ENCODE measurements at regions not wholly inside any gene's neighbourhood (a gene's known extent, or its start where the extent isn't known, plus 50 kb on each side); places are given as distances from the start of the nearest gene placed in this dataset.

DNA sequence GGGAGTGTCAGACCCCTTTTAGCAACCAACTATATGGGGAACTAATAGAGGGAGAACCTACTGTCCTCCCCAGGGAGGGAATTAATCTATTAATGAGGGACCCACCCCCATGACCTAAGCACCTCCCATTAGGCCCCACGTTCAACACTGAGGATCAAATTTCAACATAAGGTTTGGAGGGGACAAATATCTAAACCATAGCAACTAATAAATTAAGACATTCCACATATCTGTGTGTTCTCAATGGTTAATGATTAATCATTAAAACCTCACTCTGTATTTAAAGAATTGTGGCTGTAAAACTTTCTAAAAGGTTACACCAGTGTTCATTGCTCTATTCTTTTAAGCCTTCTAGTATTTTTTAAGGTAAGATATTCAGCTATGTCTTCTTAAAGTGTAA lies 500.4 kb upstream of the SULF2 start:
- H3K79me2 ChIP-seq (ENCODE audit: insufficient read depth, low read length), result no peaks in the 10 kb centered on the region
- no peak overlapping the region for H3K4me3 ChIP-seq (replicated peaks in 1 of 3; ENCODE audit: insufficient read depth in 1 of 3, low read depth in 2 of 3, low read length in 3 of 3)
- ChIA-PET CTCF (ENCODE audit: low intra/inter-chr PET ratio, low total read pairs) (no interaction called here), POLR2A (interaction anchor here (1.0 kb wide), 1 partner anchor 159 kb away, joined by 3 read pairs; no protein-coding TSS in a partner anchor)
- in situ Hi-C loops (cut with HindIII; ENCODE audit: extremely low pct_ligation_motif_present, low pct_unique_long_range_greater_than_20kb) (no loop called here), intact Hi-C loops (cut with micrococcal nuclease; ENCODE audit: unreplicated experiment) (no loop called here)
- H3K4me2 ChIP-seq (ENCODE audit: low read depth, low read length), result peak overlapping the region; percentile 15; the same call in 1 of the 2 replicates
- no TSS peak for BruUV-seq (replicated peaks)
- 6% methylated on average over 1 of the region's 1 CpG for WGBS (ENCODE audit: low lambda C conversion rate)
- H3K4me1 ChIP-seq (ENCODE audit: insufficient read depth, low read length), result peaks cover 67% of the 10 kb centered on the region
- DNase-seq (ENCODE audit: low spot score) (peak; percentile 62), ATAC-seq (no peak; the same call in 2 of the 3 replicates), FAIRE-seq (no peak)
- H4K20me1 ChIP-seq (ENCODE audit: insufficient read depth, low read length), result no peaks in the 10 kb centered on the region
- H3K9me3 ChIP-seq (ENCODE audit: low read length), result no peaks in the 10 kb centered on the region
- H3K9ac ChIP-seq (ENCODE audit: insufficient read depth, low read depth, low read length), result no peak overlapping the region
- no peak overlapping the region for H2AFZ ChIP-seq (ENCODE audit: low read length)
- H3K27ac ChIP-seq (ENCODE audit: extremely low read length, insufficient read depth, low read length), result no peak overlapping the region
- TF ChIP-seq, protein P1, sequence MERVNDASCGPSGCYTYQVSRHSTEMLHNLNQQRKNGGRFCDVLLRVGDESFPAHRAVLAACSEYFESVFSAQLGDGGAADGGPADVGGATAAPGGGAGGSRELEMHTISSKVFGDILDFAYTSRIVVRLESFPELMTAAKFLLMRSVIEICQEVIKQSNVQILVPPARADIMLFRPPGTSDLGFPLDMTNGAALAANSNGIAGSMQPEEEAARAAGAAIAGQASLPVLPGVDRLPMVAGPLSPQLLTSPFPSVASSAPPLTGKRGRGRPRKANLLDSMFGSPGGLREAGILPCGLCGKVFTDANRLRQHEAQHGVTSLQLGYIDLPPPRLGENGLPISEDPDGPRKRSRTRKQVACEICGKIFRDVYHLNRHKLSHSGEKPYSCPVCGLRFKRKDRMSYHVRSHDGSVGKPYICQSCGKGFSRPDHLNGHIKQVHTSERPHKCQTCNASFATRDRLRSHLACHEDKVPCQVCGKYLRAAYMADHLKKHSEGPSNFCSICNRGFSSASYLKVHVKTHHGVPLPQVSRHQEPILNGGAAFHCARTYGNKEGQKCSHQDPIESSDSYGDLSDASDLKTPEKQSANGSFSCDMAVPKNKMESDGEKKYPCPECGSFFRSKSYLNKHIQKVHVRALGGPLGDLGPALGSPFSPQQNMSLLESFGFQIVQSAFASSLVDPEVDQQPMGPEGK (CRISPR knock-in tag; IDR thresholded peaks at IDR 0.05), result peak; percentile 33; the same call in 1 of the 2 replicates
- TF ChIP-seq, protein P2, sequence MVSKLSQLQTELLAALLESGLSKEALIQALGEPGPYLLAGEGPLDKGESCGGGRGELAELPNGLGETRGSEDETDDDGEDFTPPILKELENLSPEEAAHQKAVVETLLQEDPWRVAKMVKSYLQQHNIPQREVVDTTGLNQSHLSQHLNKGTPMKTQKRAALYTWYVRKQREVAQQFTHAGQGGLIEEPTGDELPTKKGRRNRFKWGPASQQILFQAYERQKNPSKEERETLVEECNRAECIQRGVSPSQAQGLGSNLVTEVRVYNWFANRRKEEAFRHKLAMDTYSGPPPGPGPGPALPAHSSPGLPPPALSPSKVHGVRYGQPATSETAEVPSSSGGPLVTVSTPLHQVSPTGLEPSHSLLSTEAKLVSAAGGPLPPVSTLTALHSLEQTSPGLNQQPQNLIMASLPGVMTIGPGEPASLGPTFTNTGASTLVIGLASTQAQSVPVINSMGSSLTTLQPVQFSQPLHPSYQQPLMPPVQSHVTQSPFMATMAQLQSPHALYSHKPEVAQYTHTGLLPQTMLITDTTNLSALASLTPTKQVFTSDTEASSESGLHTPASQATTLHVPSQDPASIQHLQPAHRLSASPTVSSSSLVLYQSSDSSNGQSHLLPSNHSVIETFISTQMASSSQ (IDR thresholded peaks at IDR 0.05; ENCODE audit: low read depth), result peak; percentile 66; the same call in 1 of the 2 replicates
- TF ChIP-seq, protein P2 (CRISPR knock-in tag; IDR thresholded peaks at IDR 0.05; ENCODE audit: borderline replicate concordance), result peak; percentile 41; the same call in 1 of the 2 replicates
- TF ChIP-seq ASH2L (IDR thresholded peaks at IDR 0.05; ENCODE audit: insufficient read length, low read depth, low read length), result peak; percentile 39
- no peak for TF ChIP-seq WIZ (CRISPR knock-in tag; IDR thresholded peaks at IDR 0.05)
- 0 out of 2 replicates have a peak, but pooled peaks have one; percentile 43 for TF ChIP-seq SMYD3 (CRISPR knock-in tag; IDR thresholded peaks at IDR 0.05)
- peak; percentile 64; the same call in 1 of the 2 replicates for TF ChIP-seq HNRNPUL1 (IDR thresholded peaks at IDR 0.05; ENCODE audit: low read depth, low read length)
- no peak for TF ChIP-seq PRPF4 (IDR thresholded peaks at IDR 0.05; ENCODE audit: low read depth, low read length, poor library complexity, severe bottlenecking)
- TF ChIP-seq SIX4 (CRISPR knock-in tag; IDR thresholded peaks at IDR 0.05), result peak; percentile 71
- TF ChIP-seq, protein P3, sequence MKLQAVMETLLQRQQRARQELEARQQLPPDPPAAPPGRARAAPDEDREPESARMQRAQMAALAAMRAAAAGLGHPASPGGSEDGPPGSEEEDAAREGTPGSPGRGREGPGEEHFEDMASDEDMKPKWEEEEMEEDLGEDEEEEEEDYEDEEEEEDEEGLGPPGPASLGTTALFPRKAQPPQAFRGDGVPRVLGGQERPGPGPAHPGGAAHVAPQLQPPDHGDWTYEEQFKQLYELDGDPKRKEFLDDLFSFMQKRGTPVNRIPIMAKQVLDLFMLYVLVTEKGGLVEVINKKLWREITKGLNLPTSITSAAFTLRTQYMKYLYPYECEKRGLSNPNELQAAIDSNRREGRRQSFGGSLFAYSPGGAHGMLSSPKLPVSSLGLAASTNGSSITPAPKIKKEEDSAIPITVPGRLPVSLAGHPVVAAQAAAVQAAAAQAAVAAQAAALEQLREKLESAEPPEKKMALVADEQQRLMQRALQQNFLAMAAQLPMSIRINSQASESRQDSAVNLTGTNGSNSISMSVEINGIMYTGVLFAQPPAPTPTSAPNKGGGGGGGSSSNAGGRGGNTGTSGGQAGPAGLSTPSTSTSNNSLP (IDR thresholded peaks at IDR 0.05; ENCODE audit: low read depth, low read length), result peak; percentile 50; the same call in 1 of the 2 replicates
- no peaks in the 10 kb centered on the region for H3K36me3 ChIP-seq (replicated peaks in 1 of 2; ENCODE audit: control insufficient read depth in 1 of 2, insufficient read depth in 2 of 2, low read length in 2 of 2)
- peaks cover 0 to 12% of the 10 kb centered on the region in 2 experiments; a peak in 3 of 5 replicates for H3K27me3 ChIP-seq (ENCODE audit: control insufficient read depth in 1 of 2, insufficient read depth in 2 of 2, low read length in 2 of 2)
